ENCODE measurements at regions not wholly inside any gene's neighbourhood (a gene's known extent, or its start where the extent isn't known, plus 50 kb on each side); places are given as distances from the start of the nearest gene placed in this dataset.
"Not testable (repeated sequence)": the region's sequence is repeated elsewhere in the genome, so short reads cannot be mapped to it uniquely, and the experiment has no call there.

DNA sequence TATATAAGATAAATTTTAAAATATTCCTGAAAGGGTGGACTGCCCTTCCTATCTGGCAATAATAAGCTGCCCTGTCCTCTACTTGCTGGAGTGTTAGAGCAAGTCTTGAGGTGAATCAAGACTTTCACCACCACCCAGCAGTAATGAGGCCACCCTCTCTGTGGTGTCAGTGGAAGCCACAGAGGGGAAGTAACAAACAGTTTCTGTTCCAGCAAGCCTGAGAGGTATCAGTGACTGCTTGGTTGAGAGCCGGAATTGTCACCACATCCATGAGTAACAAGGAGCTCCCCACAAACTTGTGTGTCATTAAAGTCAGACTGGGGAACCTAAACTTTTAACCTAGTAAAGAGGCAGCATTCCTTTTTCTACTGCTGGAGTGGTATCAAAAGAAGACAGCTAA lies 532.7 kb upstream of the SPRY2 start:
- POLR2A ChIA-PET (ENCODE audit: unreplicated experiment) = no interaction called here
- no TSS peak for BruUV-seq (replicated peaks)

DNA sequence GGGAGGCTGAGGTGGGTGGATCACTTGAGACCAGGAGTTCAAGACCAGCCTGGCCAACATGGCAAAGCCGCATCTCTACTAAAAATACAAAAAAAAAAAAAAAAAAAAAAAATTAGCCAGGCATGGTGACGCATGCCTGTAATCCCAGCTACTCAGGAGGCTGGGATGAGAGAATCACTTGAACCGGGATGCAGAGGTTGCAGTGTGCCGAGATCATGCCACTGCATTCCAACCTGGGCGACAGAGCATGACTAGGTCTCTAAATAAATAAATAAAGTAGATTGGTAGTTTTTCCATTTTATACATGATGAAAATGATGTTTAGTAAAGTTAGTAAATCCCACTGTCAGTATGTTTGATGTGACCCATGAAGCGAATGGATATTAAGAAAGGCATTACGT lies 531.0 kb upstream of the SPRY2 start:
- H3K4me1 ChIP-seq (ENCODE audit: control insufficient read depth, insufficient read depth, low read length); H3K4ac ChIP-seq (ENCODE audit: low read depth, low read length); H3K9me1 ChIP-seq (ENCODE audit: insufficient read depth, low read length); H2AFZ ChIP-seq (replicated peaks; ENCODE audit: low read length, poor library complexity); intact Hi-C loops (cut with micrococcal nuclease); DNase-seq; H2BK20ac ChIP-seq (ENCODE audit: low read depth, low read length); H3K18ac ChIP-seq (ENCODE audit: low read depth, low read length); H3K4me2 ChIP-seq (ENCODE audit: low read depth, low read length); H3K9ac ChIP-seq (ENCODE audit: low read depth, low read length); H2BK15ac ChIP-seq (ENCODE audit: low read depth, low read length); H4K5ac ChIP-seq (ENCODE audit: low read depth, low read length); H3K14ac ChIP-seq (replicated peaks; ENCODE audit: low read depth, low read length); H2BK5ac ChIP-seq (ENCODE audit: low read depth, low read length, poor library complexity, severe bottlenecking); dilution Hi-C loops (cut with HindIII; ENCODE audit: low sequenced_read_pairs, unreplicated experiment); H3K9me3 ChIP-seq (ENCODE audit: control insufficient read depth, insufficient read depth, low read length); H2BK120ac ChIP-seq (ENCODE audit: low read depth, low read length); H2AK5ac ChIP-seq (ENCODE audit: low read depth, low read length); H4K91ac ChIP-seq (ENCODE audit: insufficient read depth, low read depth, low read length); H3K23ac ChIP-seq (ENCODE audit: low read depth, low read length); H3K4me3 ChIP-seq (ENCODE audit: insufficient read depth, low read depth, low read length); in situ Hi-C loops (cut with MboI; ENCODE audit: low sequenced_read_pairs); H3K36me3 ChIP-seq (ENCODE audit: control insufficient read depth, insufficient read depth, low read length); H4K8ac ChIP-seq (ENCODE audit: low read depth in 2 of 2, low read length in 2 of 2); H3K79me1 ChIP-seq (ENCODE audit: low read depth in 1 of 2, low read length in 2 of 2); POLR2A ChIA-PET (ENCODE audit: unreplicated experiment); H3K27me3 ChIP-seq (ENCODE audit: control insufficient read depth, insufficient read depth, low read length); CTCF ChIA-PET; H4K20me1 ChIP-seq (ENCODE audit: insufficient read depth, low read length); H3K56ac ChIP-seq (ENCODE audit: extremely low read depth, insufficient read depth, low read length); H3K27ac ChIP-seq (ENCODE audit: insufficient read depth, low read length); H2AK9ac ChIP-seq (replicated peaks; ENCODE audit: low read depth, low read length, poor library complexity); BruUV-seq (replicated peaks); ATAC-seq (ENCODE audit: low read depth): not testable (repeated sequence)
- 100% methylated on average over 2 of the region's 7 CpGs; no CpG with 5 or more reads in 1 of the 2 experiments for WGBS, 2 experiments (ENCODE audit: extremely low coverage in 2 of 2, insufficient read length in 1 of 2)

More for the DNA sequence above, 532.7 kb upstream of the SPRY2 start:
- no peak overlapping the region for H2AFZ ChIP-seq (replicated peaks; ENCODE audit: low read length, poor library complexity)
- ATAC-seq (ENCODE audit: low read depth) = no peak
- no peak overlapping the region for H2BK5ac ChIP-seq (ENCODE audit: low read depth, low read length, poor library complexity, severe bottlenecking)
- H3K9me3 ChIP-seq (ENCODE audit: control insufficient read depth, insufficient read depth, low read length) = peaks cover 2% of the 10 kb centered on the region; the same call in 1 of the 2 replicates
- no peak overlapping the region for H3K4me3 ChIP-seq (ENCODE audit: insufficient read depth, low read depth, low read length)
- H4K8ac ChIP-seq (ENCODE audit: low read depth in 2 of 2, low read length in 2 of 2) = no peak overlapping the region
- no peak overlapping the region for H3K18ac ChIP-seq (ENCODE audit: low read depth, low read length)
- no peaks in the 10 kb centered on the region for H3K79me1 ChIP-seq (ENCODE audit: low read depth in 1 of 2, low read length in 2 of 2)
- H3K14ac ChIP-seq (replicated peaks; ENCODE audit: low read depth, low read length) = no peak overlapping the region
- H4K91ac ChIP-seq (ENCODE audit: insufficient read depth, low read depth, low read length) = no peak overlapping the region
- H2BK15ac ChIP-seq (ENCODE audit: low read depth, low read length) = no peak overlapping the region
- H2BK20ac ChIP-seq (ENCODE audit: low read depth, low read length) = no peak overlapping the region
- no peak overlapping the region for H3K56ac ChIP-seq (ENCODE audit: extremely low read depth, insufficient read depth, low read length)
- H3K27me3 ChIP-seq (ENCODE audit: control insufficient read depth, insufficient read depth, low read length) = no peaks in the 10 kb centered on the region
- H2AK9ac ChIP-seq (replicated peaks; ENCODE audit: low read depth, low read length, poor library complexity) = no peak overlapping the region
- no peak for DNase-seq
- H4K5ac ChIP-seq (ENCODE audit: low read depth, low read length) = no peak overlapping the region
- intact Hi-C loops (cut with micrococcal nuclease) (no loop called here), dilution Hi-C loops (cut with HindIII; ENCODE audit: low sequenced_read_pairs, unreplicated experiment) (no loop called here), in situ Hi-C loops (cut with MboI; ENCODE audit: low sequenced_read_pairs) (no loop called here)
- no peak overlapping the region for H2AK5ac ChIP-seq (ENCODE audit: low read depth, low read length)
- CTCF ChIA-PET = no interaction called here
- TF ChIP-seq, protein P1, sequence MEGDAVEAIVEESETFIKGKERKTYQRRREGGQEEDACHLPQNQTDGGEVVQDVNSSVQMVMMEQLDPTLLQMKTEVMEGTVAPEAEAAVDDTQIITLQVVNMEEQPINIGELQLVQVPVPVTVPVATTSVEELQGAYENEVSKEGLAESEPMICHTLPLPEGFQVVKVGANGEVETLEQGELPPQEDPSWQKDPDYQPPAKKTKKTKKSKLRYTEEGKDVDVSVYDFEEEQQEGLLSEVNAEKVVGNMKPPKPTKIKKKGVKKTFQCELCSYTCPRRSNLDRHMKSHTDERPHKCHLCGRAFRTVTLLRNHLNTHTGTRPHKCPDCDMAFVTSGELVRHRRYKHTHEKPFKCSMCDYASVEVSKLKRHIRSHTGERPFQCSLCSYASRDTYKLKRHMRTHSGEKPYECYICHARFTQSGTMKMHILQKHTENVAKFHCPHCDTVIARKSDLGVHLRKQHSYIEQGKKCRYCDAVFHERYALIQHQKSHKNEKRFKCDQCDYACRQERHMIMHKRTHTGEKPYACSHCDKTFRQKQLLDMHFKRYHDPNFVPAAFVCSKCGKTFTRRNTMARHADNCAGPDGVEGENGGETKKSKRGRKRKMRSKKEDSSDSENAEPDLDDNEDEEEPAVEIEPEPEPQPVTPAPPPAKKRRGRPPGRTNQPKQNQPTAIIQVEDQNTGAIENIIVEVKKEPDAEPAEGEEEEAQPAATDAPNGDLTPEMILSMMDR (conservative IDR thresholded peaks at IDR 0.05; ENCODE audit: low read depth, low read length) = no peak
- H4K20me1 ChIP-seq (ENCODE audit: insufficient read depth, low read length) = no peaks in the 10 kb centered on the region
- WGBS, 2 experiments (ENCODE audit: extremely low coverage in 2 of 2, insufficient read length in 1 of 2) = no CpG with 5 or more reads among the region's 1 CpG
- H2BK120ac ChIP-seq (ENCODE audit: low read depth, low read length) = no peak overlapping the region
- no peak overlapping the region for H3K4ac ChIP-seq (ENCODE audit: low read depth, low read length)
- H3K9ac ChIP-seq (ENCODE audit: low read depth, low read length) = no peak overlapping the region
- no peak overlapping the region for H3K23ac ChIP-seq (ENCODE audit: low read depth, low read length)
- H3K9me1 ChIP-seq (ENCODE audit: insufficient read depth, low read length) = no peaks in the 10 kb centered on the region
- no peak overlapping the region for H3K27ac ChIP-seq (ENCODE audit: insufficient read depth, low read length)
- no peaks in the 10 kb centered on the region for H3K36me3 ChIP-seq (ENCODE audit: control insufficient read depth, insufficient read depth, low read length)
- H3K4me1 ChIP-seq (ENCODE audit: control insufficient read depth, insufficient read depth, low read length) = no peaks in the 10 kb centered on the region
- H3K4me2 ChIP-seq (ENCODE audit: low read depth, low read length) = no peak overlapping the region

All from IMR-90 (cell line).